ENCODE measurements at regions not wholly inside any gene's neighbourhood (a gene's known extent, or its start where the extent isn't known, plus 50 kb on each side); places are given as distances from the start of the nearest gene placed in this dataset.

- DNase-seq, result no peak
Observed at GRCh38 chr14:28652782-28653181, 113.8 kb upstream of the FOXG1 start.

- DNase-seq, result no peak
Observed at GRCh38 chr14:28653521-28653920, 113.1 kb upstream of the FOXG1 start.

- no peak for DNase-seq
Observed at GRCh38 chr14:28656704-28657255, 109.8 kb upstream of the FOXG1 start.

- DNase-seq, result no peak
Observed at GRCh38 chr14:28661171-28661772, 105.3 kb upstream of the FOXG1 start.

- no peak for DNase-seq
Observed at GRCh38 chr14:28666961-28667360, 99.6 kb upstream of the FOXG1 start.

GRCh38 chr14:28671425-28671824, 95.2 kb upstream of the FOXG1 start:
- no peak for DNase-seq

- DNase-seq, result no peak
Observed at GRCh38 chr14:28673056-28673455, 93.5 kb upstream of the FOXG1 start.

- DNase-seq, result no peak
Observed at GRCh38 chr14:28676479-28676878, 90.1 kb upstream of the FOXG1 start.

- no peak for DNase-seq
Observed at GRCh38 chr14:28677381-28677780, 89.2 kb upstream of the FOXG1 start.

GRCh38 chr14:28678887-28679286, 87.7 kb upstream of the FOXG1 start:
- DNase-seq, result no peak

- no peak for DNase-seq
Observed at GRCh38 chr14:28681681-28682080, 84.9 kb upstream of the FOXG1 start.

- DNase-seq, result no peak
Observed at GRCh38 chr14:28690029-28690692, 76.4 kb upstream of the FOXG1 start.

- DNase-seq, result no peak
Observed at GRCh38 chr14:28695109-28695508, 71.5 kb upstream of the FOXG1 start.

- DNase-seq, result no peak
Observed at GRCh38 chr14:28701733-28702132, 64.9 kb upstream of the FOXG1 start.

GRCh38 chr14:28703482-28703881, 63.1 kb upstream of the FOXG1 start:
- DNase-seq, result no peak

- DNase-seq, result no peak
Observed at GRCh38 chr14:28704153-28704552, 62.4 kb upstream of the FOXG1 start.

- no peak for DNase-seq
Observed at GRCh38 chr14:28707814-28708213, 58.8 kb upstream of the FOXG1 start.

- no peak for DNase-seq
Observed at GRCh38 chr14:28709571-28710305, 56.8 kb upstream of the FOXG1 start.
